GM12891 (cell line): ENCODE measurements at regions not wholly inside any gene's neighbourhood (a gene's known extent, or its start where the extent isn't known, plus 50 kb on each side); places are given as distances from the start of the nearest gene placed in this dataset.

Experiments used
- POLR2A ChIP-seq: IDR thresholded peaks from 2 replicates; pipeline ENCODE4 v1.6.1; 2011; ENCODE audit warnings: low read depth, low read length, control low read depth
- POLR2AphosphoS5 ChIP-seq: IDR thresholded peaks from 2 replicates; pipeline ENCODE4 v1.6.1; 2011; ENCODE audit warnings: low read depth, low read length, control low read depth
- SPI1 ChIP-seq: IDR thresholded peaks from 2 replicates; pipeline ENCODE4 v1.6.1; 2011; ENCODE audit warnings: low read depth, low read length, control low read depth
- TAF1 ChIP-seq: IDR thresholded peaks from 2 replicates; pipeline ENCODE4 v1.6.1; 2011; ENCODE audit warnings: low read depth, low read length, control low read depth

DNA sequence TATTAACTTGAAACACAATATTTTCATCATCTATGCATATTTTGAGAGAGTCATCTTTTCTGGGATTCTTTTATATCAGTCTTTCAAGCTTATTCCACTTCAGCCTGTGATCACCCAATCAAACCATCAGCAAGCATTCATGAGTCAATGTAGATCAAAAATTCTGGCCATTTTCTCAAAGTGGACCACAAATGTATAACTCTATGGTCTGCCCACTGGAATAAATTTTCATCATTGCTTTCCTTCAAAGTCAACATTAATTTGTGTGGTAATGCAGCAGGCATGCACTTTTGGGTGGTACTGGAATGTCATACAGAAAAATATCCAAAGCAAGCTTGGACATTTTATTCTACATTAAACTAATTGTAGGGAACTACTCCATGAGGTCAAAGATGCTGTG lies 1013.0 kb downstream of the STIM2 start:
- TF ChIP-seq POLR2A (no peak), POLR2AphosphoS5 (no peak), TAF1 (no peak), SPI1 (no peak)
